LNCAP (cell line): ENCODE measurements at regions not wholly inside any gene's neighbourhood (a gene's known extent, or its start where the extent isn't known, plus 50 kb on each side); places are given as distances from the start of the nearest gene placed in this dataset.

ENCODE experiments used
- CTCF ChIP-seq: fragments of 450-650 bp; IDR thresholded peaks from 2 replicates; pipeline ENCODE4 v1.5.1; 2017; ENCODE audit warnings: mild to moderate bottlenecking

- no peak for TF ChIP-seq CTCF
Measured at GRCh38 chr13:50412046-50412617, 396.9 kb downstream of the KCNRG start.

- no peak for TF ChIP-seq CTCF
Measured at GRCh38 chr13:50414640-50415039, 399.4 kb downstream of the KCNRG start.

GRCh38 chr13:50415428-50415827, 400.2 kb downstream of the KCNRG start:
- TF ChIP-seq CTCF = no peak

- TF ChIP-seq CTCF = no peak
Measured at GRCh38 chr13:50417597-50417996, 402.4 kb downstream of the KCNRG start.

- TF ChIP-seq CTCF = no peak
Measured at GRCh38 chr13:50419331-50419865, 404.2 kb downstream of the KCNRG start.

- TF ChIP-seq CTCF = no peak
Measured at GRCh38 chr13:50419896-50420295, 404.7 kb downstream of the KCNRG start.

GRCh38 chr13:50420718-50421472, 405.7 kb downstream of the KCNRG start:
- no peak for TF ChIP-seq CTCF
